Lung (tissue), 11 donors: ENCODE measurements at regions not wholly inside any gene's neighbourhood (a gene's known extent, or its start where the extent isn't known, plus 50 kb on each side); places are given as distances from the start of the nearest gene placed in this dataset.

Experiments used
- ATAC-seq: fragments of 200-7000 bp; cut with Tn5 transposase; one replicate; pipeline ENCODE4 v1.9.1; 2020; ENCODE audit warnings: moderate number of reproducible peaks; ENCODE audit not compliant: insufficient read depth, low FRiP score
- DNase-seq, 3 donors: peaks; one replicate each; pipeline ENCODE4 v3.0.0-alpha.2; 2013 to 2017
- H3K27ac ChIP-seq, 2 donors: one replicate each; pipeline ENCODE4 v1.5.1; 2013; ENCODE audit warnings: mild to moderate bottlenecking in 2 of 2, moderate library complexity in 2 of 2, control low read depth in 1 of 2, inconsistent platforms in 1 of 2, low read depth in 1 of 2, low read length in 1 of 2
- H3K27me3 ChIP-seq, 3 donors: one replicate each; pipeline ENCODE4 v1.5.1; 2013; ENCODE audit warnings: low read length in 2 of 3; ENCODE audit not compliant: control insufficient read depth in 3 of 3, insufficient read depth in 3 of 3
- H3K36me3 ChIP-seq, 4 donors: one replicate each; pipeline ENCODE4 v1.5.1; 2013; ENCODE audit warnings: low read length in 4 of 4, mild to moderate bottlenecking in 1 of 4, moderate library complexity in 1 of 4; ENCODE audit not compliant: control insufficient read depth in 4 of 4, insufficient read depth in 4 of 4
- H3K4me1 ChIP-seq, 5 donors: one replicate each; pipeline ENCODE4 v1.5.1; 2013; ENCODE audit warnings: low read length in 5 of 5, mild to moderate bottlenecking in 2 of 5, moderate library complexity in 1 of 5; ENCODE audit not compliant: control insufficient read depth in 5 of 5, insufficient read depth in 5 of 5
- H3K4me3 ChIP-seq: one replicate; pipeline ENCODE4 v1.5.1; 2013; ENCODE audit warnings: mild to moderate bottlenecking, control low read depth, moderate library complexity
- H3K9ac ChIP-seq, 2 donors: one replicate each; pipeline ENCODE4 v1.5.1; 2013; ENCODE audit warnings: low read length in 2 of 2, control low read depth in 1 of 2; ENCODE audit not compliant: insufficient read depth in 1 of 2
- H3K9me3 ChIP-seq, 4 donors: one replicate each; pipeline ENCODE4 v1.5.1; 2013; ENCODE audit warnings: low read length in 3 of 4, mild to moderate bottlenecking in 1 of 4, moderate library complexity in 1 of 4; ENCODE audit not compliant: control insufficient read depth in 4 of 4, insufficient read depth in 3 of 4
- WGBS, 2 donors: extraction: QIAGEN DNeasy Blood & Tissue Kit; methylation state at CpG; one replicate each; pipeline ENCODE4 v1.1.7; 2013; 5-methylcytosine and 5-hydroxymethylcytosine counted together
- TF ChIP-seq, protein P1 (sequence below): IDR thresholded peaks from 2 replicates; pipeline ENCODE4 v1.5.1; 2012; ENCODE audit warnings: mild to moderate bottlenecking; ENCODE audit errors: control extremely low read depth, extremely low read depth
- donor health status: control.
- donor health status: control.
- donor health status: Bipolar disorder and iron deficiency.
- donor health status: healthy.
- donor health status: DM: yes; HTN: yes; CAD: no.

DNA sequence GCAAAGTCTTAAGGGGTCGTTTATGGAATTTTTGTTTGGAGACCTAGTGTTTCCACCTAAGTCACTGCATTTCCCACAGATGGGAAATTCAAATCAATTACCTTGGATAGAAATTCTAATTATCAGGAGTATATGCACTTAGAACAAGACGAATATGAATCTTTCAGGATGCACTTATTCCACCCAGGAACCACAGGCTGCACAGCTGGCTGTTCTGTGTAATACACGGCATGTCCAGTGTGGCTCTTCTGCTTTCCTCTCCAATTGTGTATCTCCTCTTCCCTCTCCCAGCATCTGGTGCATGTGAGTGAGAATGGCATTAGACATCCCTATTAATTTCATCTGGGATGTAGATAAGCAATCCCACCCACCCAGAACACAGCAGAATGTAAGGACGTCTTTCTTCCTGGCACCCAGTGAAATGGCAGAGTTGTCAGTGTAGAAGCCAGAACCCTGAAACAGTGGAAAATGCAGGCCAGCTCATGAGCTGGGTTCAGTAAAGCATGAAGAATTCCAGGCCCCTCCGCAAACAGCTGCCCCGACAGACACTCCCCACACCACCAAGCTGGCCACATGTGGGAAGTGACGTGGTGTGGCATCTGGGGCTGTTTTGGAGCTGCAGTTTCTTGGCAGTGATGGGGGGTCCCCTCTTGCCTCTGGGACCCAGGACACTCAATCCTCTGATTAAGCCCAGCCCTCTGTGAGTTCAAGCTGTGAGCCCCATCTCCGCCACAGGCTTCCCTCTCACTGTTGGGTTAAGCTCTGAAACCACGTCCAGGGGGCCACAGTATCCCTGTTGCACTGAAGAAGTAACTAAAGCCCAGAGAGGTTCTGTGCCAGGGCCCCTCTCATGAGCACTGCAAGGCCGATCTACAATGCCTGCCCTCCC is 180.1 kb upstream of the CST7 start:
- Histone ChIP-seq H3K36me3 (no peaks in the 10 kb centered on the region), H3K27ac (no peak overlapping the region), H3K9ac (no peak overlapping the region), H3K4me3 (no peak overlapping the region), H3K9me3 (peaks cover 0 to 6% (median 0%) of the 10 kb centered on the region in 4 donors), H3K4me1 (peaks cover 0 to 6% (median 2%) of the 10 kb centered on the region in 5 donors), H3K27me3 (no peaks in the 10 kb centered on the region)
- WGBS, 2 donors: 82 to 85% methylated on average over 10 of the region's 10 CpGs
- DNase-seq (peak in 1 of 3 donors; percentile 4), ATAC-seq (no peak)
- TF ChIP-seq, protein P1, sequence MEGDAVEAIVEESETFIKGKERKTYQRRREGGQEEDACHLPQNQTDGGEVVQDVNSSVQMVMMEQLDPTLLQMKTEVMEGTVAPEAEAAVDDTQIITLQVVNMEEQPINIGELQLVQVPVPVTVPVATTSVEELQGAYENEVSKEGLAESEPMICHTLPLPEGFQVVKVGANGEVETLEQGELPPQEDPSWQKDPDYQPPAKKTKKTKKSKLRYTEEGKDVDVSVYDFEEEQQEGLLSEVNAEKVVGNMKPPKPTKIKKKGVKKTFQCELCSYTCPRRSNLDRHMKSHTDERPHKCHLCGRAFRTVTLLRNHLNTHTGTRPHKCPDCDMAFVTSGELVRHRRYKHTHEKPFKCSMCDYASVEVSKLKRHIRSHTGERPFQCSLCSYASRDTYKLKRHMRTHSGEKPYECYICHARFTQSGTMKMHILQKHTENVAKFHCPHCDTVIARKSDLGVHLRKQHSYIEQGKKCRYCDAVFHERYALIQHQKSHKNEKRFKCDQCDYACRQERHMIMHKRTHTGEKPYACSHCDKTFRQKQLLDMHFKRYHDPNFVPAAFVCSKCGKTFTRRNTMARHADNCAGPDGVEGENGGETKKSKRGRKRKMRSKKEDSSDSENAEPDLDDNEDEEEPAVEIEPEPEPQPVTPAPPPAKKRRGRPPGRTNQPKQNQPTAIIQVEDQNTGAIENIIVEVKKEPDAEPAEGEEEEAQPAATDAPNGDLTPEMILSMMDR: no peak

DNA sequence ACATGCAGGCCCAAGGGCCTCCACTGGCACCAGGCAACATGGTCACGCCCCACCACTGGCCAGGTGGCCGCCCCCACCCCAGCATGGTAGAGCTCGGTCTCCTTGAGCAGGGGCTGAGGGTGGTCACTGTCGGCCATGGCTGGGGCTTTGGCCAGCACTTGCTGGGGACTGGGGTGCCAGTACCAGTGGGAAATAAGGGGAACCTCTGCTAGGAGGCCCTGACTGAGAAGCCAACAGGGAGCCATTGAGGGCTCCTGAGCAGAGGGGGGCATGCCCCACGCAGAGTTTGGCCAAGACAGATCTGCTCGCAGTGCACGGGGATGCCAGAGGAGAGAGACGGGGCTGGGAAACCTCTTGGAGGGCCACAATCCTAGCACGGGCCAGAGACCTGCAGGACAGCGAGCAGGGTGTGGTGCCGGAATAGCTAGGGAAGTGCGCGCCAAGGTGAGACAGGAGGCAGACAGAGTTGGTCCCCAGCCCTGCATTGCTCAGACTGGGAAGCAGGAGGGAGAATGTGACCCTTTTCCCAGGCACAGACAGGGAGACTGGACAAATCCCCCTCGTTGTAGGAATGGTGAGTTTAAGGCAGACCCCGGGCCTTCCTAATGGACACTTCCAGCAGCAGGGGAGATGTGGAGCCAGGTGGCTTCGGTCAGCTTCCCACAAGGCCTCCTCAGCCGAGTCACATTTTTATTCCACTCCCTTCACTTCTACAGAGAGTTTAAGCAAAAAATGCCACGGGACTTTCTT is 179.0 kb upstream of the CST7 start:
- WGBS, 2 donors: 94 to 95% methylated on average over 18 of the region's 18 CpGs
- H3K27ac ChIP-seq: no peak overlapping the region
- ATAC-seq (no peak), DNase-seq (peak in 1 of 3 donors; percentile 5)
- H3K9ac ChIP-seq: no peak overlapping the region
- TF ChIP-seq, protein P1: no peak
- H3K4me1 ChIP-seq: peaks cover 0 to 6% (median 2%) of the 10 kb centered on the region in 5 donors
- H3K9me3 ChIP-seq: peaks cover 0 to 5% (median 0%) of the 10 kb centered on the region in 4 donors
- H3K36me3 ChIP-seq: no peaks in the 10 kb centered on the region
- no peak overlapping the region for H3K4me3 ChIP-seq
- H3K27me3 ChIP-seq: no peaks in the 10 kb centered on the region

DNA sequence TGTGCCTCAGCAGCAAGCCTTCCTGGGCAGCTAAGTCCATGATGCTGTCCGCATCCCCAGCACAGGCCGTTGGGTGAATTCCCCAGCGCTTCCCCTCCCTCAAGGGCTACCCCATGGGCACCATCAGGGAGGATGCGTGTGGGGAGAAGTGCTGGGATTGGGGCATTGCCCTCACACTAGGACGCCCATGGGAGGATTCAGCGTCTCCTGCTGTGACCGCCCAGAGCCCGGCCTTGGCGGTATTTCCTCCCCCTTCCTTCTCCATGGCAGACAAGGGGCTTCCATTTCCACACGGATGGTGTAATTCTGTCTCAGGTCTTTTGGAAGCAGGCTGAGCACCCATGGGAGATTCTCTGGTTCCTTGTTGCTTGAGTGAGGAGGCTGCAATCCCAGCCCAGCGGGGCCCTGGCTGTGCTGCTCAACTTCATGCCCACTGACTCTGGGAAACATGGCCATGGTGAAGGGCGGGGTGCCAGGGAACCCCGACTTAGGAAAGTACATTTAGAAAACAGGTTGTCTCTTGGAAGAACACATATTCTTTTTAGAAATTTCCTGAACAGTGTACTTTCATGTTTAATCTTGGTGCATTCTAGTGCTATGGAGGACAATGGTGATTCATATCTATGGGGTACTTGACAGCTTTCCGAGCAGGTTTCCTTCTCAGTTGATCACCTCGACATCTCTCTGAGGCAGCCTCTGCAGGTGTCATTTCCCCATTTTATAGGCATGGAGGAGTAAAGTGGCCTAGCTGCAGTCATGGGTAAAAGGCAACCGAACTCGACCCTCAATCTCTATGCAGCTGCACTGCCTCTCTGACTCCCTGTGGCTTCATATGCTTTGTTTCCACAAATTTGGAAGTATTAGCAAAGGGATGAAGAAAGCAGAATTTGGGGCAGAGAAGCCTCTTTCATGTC is 178.2 kb upstream of the CST7 start:
- Histone ChIP-seq H3K4me1 (peaks cover 0 to 6% (median 2%) of the 10 kb centered on the region in 5 donors), H3K27me3 (no peaks in the 10 kb centered on the region), H3K4me3 (no peak overlapping the region), H3K9ac (no peak overlapping the region), H3K9me3 (peaks cover 0 to 5% (median 2%) of the 10 kb centered on the region in 4 donors), H3K36me3 (no peaks in the 10 kb centered on the region), H3K27ac (no peak overlapping the region)
- DNase-seq: peak in 1 of 3 donors; percentile 3
- TF ChIP-seq, protein P1: no peak
- ATAC-seq: no peak
- WGBS, 2 donors: 87 to 88% methylated on average over 17 of the region's 17 CpGs
